Fibroblast of the aortic adventitia (primary cell): ENCODE measurements at regions not wholly inside any gene's neighbourhood (a gene's known extent, or its start where the extent isn't known, plus 50 kb on each side); places are given as distances from the start of the nearest gene placed in this dataset.
"Not testable (repeated sequence)": the region's sequence is repeated elsewhere in the genome, so short reads cannot be mapped to it uniquely, and the experiment has no call there.

Source experiments
- DNase-seq: peaks from one replicate; pipeline ENCODE4 v3.0.0-alpha.2; 2010; ENCODE audit warnings: low read depth
- H3K4me3 ChIP-seq: 2 replicates; pipeline ENCODE4 v1.5.1; 2011; ENCODE audit warnings: low read depth, mild to moderate bottlenecking, control low read depth, low read length, moderate library complexity
- TF ChIP-seq, protein P1 (sequence below): IDR thresholded peaks from 2 replicates; pipeline ENCODE4 v1.5.1; 2011; ENCODE audit warnings: mild to moderate bottlenecking, low read length, control low read depth, inconsistent platforms; ENCODE audit not compliant: insufficient read depth

DNA sequence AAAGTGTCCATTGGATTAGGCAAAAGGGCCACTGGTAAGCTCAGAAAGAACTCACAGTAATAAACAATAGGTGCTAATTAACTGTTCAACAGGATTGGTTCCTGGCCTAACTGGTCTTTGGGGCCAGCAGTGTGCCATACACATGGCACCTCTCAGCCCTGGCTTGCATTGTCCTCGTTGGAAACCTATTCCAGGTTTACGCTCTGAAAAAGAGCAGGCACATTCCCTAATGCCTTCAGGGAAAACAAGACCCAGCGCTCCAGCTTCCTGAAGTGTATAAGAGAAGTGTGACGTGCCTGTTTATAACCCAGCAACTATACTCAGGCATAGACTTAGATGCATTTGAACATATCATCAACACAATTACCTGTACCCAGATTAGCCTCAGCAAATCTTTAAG, 51.9 kb upstream of the RBM47 start:
- no peak for DNase-seq
- TF ChIP-seq, protein P1, sequence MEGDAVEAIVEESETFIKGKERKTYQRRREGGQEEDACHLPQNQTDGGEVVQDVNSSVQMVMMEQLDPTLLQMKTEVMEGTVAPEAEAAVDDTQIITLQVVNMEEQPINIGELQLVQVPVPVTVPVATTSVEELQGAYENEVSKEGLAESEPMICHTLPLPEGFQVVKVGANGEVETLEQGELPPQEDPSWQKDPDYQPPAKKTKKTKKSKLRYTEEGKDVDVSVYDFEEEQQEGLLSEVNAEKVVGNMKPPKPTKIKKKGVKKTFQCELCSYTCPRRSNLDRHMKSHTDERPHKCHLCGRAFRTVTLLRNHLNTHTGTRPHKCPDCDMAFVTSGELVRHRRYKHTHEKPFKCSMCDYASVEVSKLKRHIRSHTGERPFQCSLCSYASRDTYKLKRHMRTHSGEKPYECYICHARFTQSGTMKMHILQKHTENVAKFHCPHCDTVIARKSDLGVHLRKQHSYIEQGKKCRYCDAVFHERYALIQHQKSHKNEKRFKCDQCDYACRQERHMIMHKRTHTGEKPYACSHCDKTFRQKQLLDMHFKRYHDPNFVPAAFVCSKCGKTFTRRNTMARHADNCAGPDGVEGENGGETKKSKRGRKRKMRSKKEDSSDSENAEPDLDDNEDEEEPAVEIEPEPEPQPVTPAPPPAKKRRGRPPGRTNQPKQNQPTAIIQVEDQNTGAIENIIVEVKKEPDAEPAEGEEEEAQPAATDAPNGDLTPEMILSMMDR = no peak
- H3K4me3 ChIP-seq = no peak overlapping the region

DNA sequence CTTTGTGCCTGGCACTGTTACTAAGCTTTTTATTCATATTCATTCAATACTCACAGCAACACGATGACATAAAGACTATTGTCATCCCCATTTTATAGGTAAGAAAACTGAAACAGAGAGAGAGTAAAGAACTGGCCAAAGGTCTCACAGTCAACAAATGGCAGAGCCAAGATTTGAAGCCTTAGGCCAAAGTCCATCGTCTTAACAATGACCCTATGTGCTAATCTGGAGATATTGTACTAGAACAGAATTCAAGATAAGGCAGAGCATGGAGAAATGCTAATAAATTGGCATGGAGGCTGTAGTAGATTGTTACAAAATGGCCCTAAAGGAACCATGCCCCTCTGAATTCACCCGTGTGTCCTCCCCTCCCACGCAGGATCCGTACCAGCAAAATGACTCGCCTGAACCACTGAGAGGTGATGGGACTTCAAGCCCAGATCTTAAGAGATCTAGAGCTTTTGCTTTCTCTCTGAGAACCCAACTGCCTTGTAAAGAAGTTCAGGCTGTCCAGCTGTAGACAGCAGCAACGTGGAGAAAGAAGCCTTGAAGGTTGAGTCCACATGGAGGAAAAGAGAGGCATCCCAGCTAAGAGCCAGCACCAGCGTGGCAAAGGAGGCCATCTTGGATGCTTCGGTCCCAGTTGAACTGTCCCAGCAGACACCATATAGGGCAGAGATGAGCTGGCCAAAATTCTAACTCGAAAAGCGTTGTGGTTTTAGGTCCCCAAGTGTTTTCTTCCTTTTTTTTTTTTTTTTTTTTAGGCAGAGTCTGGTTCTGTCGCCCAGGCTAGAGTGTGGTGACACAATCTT, 52.8 kb upstream of the RBM47 start:
- TF ChIP-seq, protein P1 = no peak
- H3K4me3 ChIP-seq = no peak overlapping the region
- no peak for DNase-seq

GRCh38 chr4:40683536-40684145, 54.0 kb upstream of the RBM47 start:
- not testable (repeated sequence) for DNase-seq, H3K4me3 ChIP-seq

GRCh38 chr4:40684404-40684803, 54.7 kb upstream of the RBM47 start:
- no peak for DNase-seq
- TF ChIP-seq, protein P1 = no peak

GRCh38 chr4:40685300-40685699, 55.6 kb upstream of the RBM47 start:
- H3K4me3 ChIP-seq = no peak overlapping the region
- peak; percentile 41 for DNase-seq
- TF ChIP-seq, protein P1 = no peak

More at GRCh38 chr4:40684404-40684803, 54.7 kb upstream of the RBM47 start:
- H3K4me3 ChIP-seq = no peak overlapping the region

DNA sequence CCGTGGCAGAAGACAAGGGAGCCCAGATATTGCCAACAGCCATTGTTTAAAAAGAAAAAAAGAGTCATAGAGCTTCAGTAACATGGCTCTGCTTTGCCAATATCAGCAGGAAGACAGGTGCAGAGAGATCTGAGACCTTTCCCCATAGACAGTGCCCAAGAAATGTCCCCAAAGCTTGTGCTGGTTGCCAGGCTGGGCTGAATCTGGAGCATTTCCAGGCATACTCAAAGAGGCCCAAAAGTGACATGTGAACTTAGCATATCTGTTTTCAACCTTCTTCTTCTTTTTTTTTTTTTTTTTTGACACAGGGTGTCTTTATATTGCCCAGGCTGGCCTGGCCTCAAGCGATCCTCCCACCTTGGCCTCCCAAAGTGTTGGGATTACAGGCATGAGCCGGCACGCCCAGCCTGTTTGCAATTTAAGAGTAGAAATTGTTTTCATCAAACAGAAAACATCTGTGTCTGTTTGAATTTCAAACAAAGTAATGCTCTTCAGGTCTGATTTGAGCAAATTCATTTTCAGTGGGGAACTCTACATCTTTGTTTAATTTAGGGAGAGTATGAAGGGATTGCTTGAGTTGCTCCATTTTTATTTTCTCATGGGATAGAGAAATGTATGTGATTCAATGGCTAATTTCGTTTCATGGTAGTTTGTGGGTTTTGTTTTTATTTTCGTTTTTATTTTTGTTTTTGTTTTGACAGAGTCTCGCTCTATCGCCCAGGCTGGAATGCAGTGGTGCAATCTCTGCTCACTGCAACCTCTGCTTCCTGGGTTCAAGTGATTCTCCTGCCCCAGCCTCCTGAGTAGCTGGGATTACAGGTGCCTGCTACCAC, 56.6 kb upstream of the RBM47 start:
- TF ChIP-seq, protein P1 = no peak
- no peak overlapping the region for H3K4me3 ChIP-seq
- no peak for DNase-seq
